PFSK-1 (cell line): ENCODE measurements at regions not wholly inside any gene's neighbourhood (a gene's known extent, or its start where the extent isn't known, plus 50 kb on each side); places are given as distances from the start of the nearest gene placed in this dataset.

Source experiments
- FOXP2 ChIP-seq: optimal IDR thresholded peaks from 2 replicates; pipeline ENCODE3; 2011; ENCODE audit warnings: borderline replicate concordance, control low read depth, inconsistent platforms; ENCODE audit not compliant: insufficient read depth; ENCODE audit errors: extremely low read length, extremely low read depth
- POLR2AphosphoS5 ChIP-seq: IDR thresholded peaks from 2 replicates; pipeline ENCODE4 v1.6.1; 2012; ENCODE audit warnings: low read depth, mild to moderate bottlenecking, control low read depth, low read length, moderate library complexity
- SIN3A ChIP-seq: IDR thresholded peaks from 2 replicates; pipeline ENCODE4 v1.6.1; 2012; ENCODE audit warnings: mild to moderate bottlenecking, low read length, moderate library complexity, borderline replicate concordance; ENCODE audit not compliant: insufficient read depth
- TAF1 ChIP-seq: IDR thresholded peaks from 2 replicates; pipeline ENCODE4 v1.6.1; 2012; ENCODE audit warnings: low read length, control low read depth, borderline replicate concordance; ENCODE audit not compliant: insufficient read depth
- TF ChIP-seq, protein P1 (sequence below), 2 experiments: IDR thresholded peaks; 2 replicates each; pipeline versions ENCODE4 v1.6.1 to v1.8.0; 2011 to 2012; ENCODE audit warnings: low read depth in 2 of 2, low read length in 2 of 2, control low read depth in 1 of 2, inconsistent platforms in 1 of 2, mild to moderate bottlenecking in 1 of 2, moderate library complexity in 1 of 2; ENCODE audit not compliant: insufficient read depth in 1 of 2

- TF ChIP-seq POLR2AphosphoS5 (no peak), TAF1 (no peak), FOXP2 (no peak), SIN3A (no peak)
- TF ChIP-seq, protein P1, sequence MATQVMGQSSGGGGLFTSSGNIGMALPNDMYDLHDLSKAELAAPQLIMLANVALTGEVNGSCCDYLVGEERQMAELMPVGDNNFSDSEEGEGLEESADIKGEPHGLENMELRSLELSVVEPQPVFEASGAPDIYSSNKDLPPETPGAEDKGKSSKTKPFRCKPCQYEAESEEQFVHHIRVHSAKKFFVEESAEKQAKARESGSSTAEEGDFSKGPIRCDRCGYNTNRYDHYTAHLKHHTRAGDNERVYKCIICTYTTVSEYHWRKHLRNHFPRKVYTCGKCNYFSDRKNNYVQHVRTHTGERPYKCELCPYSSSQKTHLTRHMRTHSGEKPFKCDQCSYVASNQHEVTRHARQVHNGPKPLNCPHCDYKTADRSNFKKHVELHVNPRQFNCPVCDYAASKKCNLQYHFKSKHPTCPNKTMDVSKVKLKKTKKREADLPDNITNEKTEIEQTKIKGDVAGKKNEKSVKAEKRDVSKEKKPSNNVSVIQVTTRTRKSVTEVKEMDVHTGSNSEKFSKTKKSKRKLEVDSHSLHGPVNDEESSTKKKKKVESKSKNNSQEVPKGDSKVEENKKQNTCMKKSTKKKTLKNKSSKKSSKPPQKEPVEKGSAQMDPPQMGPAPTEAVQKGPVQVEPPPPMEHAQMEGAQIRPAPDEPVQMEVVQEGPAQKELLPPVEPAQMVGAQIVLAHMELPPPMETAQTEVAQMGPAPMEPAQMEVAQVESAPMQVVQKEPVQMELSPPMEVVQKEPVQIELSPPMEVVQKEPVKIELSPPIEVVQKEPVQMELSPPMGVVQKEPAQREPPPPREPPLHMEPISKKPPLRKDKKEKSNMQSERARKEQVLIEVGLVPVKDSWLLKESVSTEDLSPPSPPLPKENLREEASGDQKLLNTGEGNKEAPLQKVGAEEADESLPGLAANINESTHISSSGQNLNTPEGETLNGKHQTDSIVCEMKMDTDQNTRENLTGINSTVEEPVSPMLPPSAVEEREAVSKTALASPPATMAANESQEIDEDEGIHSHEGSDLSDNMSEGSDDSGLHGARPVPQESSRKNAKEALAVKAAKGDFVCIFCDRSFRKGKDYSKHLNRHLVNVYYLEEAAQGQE (IDR thresholded peaks at IDR 0.05; ENCODE audit: insufficient read depth in 1 of 2, low read depth in 2 of 2, low read length in 2 of 2): no peak
These were observed 186.6 kb upstream of the LYZL1 start for GRCh38 chr10:29102233-29102632.

DNA sequence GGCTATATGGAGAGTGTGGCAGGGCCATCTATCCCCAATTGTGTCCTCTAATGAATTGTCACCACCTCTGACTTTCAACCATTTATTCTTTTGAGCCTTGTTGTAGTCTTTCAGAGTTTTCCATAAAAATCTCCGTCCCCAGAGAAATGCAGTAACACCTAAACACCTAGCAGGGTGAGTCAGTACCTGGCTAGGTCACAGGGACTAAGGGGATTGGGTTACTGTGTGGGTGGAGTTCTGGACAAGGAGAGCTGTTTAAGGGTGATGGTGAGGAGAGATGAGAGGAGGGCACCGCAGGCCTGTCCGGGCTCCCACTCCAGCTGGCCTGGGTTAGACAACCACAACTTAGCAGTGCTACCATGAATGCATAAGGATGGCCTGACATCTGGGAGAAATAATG lies 186.2 kb upstream of the LYZL1 start:
- TF ChIP-seq SIN3A (no peak), TAF1 (no peak), FOXP2 (no peak), POLR2AphosphoS5 (no peak)
- TF ChIP-seq, protein P1 (IDR thresholded peaks at IDR 0.05; ENCODE audit: insufficient read depth in 1 of 2, low read depth in 2 of 2, low read length in 2 of 2): no peak

- TF ChIP-seq POLR2AphosphoS5 (no peak), TAF1 (no peak), FOXP2 (no peak), SIN3A (no peak)
- TF ChIP-seq, protein P1 (IDR thresholded peaks at IDR 0.05; ENCODE audit: insufficient read depth in 1 of 2, low read depth in 2 of 2, low read length in 2 of 2): no peak
These were observed 184.0 kb upstream of the LYZL1 start for GRCh38 chr10:29104661-29105399.

GRCh38 chr10:29105516-29106215 lies 183.2 kb upstream of the LYZL1 start:
- TF ChIP-seq, protein P1 (IDR thresholded peaks at IDR 0.05; ENCODE audit: insufficient read depth in 1 of 2, low read depth in 2 of 2, low read length in 2 of 2): no peak
- TF ChIP-seq POLR2AphosphoS5 (no peak), SIN3A (no peak), TAF1 (no peak), FOXP2 (no peak)
